CD4-positive, alpha-beta T cell (primary cell): ENCODE measurements at regions not wholly inside any gene's neighbourhood (a gene's known extent, or its start where the extent isn't known, plus 50 kb on each side); places are given as distances from the start of the nearest gene placed in this dataset.

Experiments
- ATAC-seq: fragments of 200-7000 bp; cut with Tn5 transposase; one replicate; pipeline ENCODE4 v1.10.0; 2022; ENCODE audit warnings: mild to moderate bottlenecking; ENCODE audit not compliant: poor library complexity
- CTCF ChIA-PET: fragments of 350-600 bp; sonication (Branson Sonifier 250); formaldehyde crosslinking; loops from one replicate; lab custom pipeline; 2021; ENCODE audit warnings: antibody characterized with exemption, inconsistent platforms; lab: Charles Lee
- POLR2A ChIA-PET: fragments of 350-600 bp; sonication (Branson Sonifier 250); formaldehyde crosslinking; loops from one replicate; lab custom pipeline; 2021; ENCODE audit warnings: antibody characterized with exemption, inconsistent platforms; lab: Charles Lee
- DNase-seq, 14 experiments: peaks; one replicate each; pipeline ENCODE4 v3.0.0-alpha.2; 2013 to 2020; ENCODE audit warnings: mixed read lengths in 2 of 14
- H3K27ac ChIP-seq, 2 donors: one replicate each; pipeline versions ENCODE4 v1.5.1 to v1.7.0; 2013; ENCODE audit warnings: low read length in 2 of 2, low read depth in 1 of 2, mild to moderate bottlenecking in 1 of 2
- H3K27me3 ChIP-seq, 2 experiments: 1 replicate in 1 of 2; 2 replicates in 1 of 2; pipeline versions ENCODE4 v1.6.1 to v1.7.0; 2013; ENCODE audit warnings: low read length in 2 of 2, control low read depth in 1 of 2, mild to moderate bottlenecking in 1 of 2, moderate library complexity in 1 of 2; ENCODE audit not compliant: insufficient read depth in 2 of 2, control insufficient read depth in 1 of 2
- H3K36me3 ChIP-seq: one replicate; pipeline ENCODE4 v1.6.1; 2013; ENCODE audit warnings: low read length, control low read depth; ENCODE audit not compliant: insufficient read depth
- H3K4me1 ChIP-seq: one replicate; pipeline ENCODE4 v1.6.1; 2013; ENCODE audit warnings: low read length, control low read depth; ENCODE audit not compliant: insufficient read depth
- H3K4me3 ChIP-seq: one replicate; pipeline ENCODE4 v1.5.1; 2013; ENCODE audit warnings: mild to moderate bottlenecking, low read length, moderate library complexity
- H3K9me3 ChIP-seq, 2 experiments: 1 replicate in 1 of 2; 2 replicates in 1 of 2; pipeline versions ENCODE4 v1.6.1 to v1.7.0; 2013; ENCODE audit warnings: low read length in 2 of 2, mild to moderate bottlenecking in 2 of 2, control low read depth in 1 of 2, moderate library complexity in 1 of 2; ENCODE audit not compliant: control insufficient read depth in 1 of 2, insufficient read depth in 1 of 2
- H3K27ac Mint-ChIP-seq: one replicate; pipeline ENCODE4 v1.8.0; 2020; ENCODE audit warnings: mixed read lengths
- H3K27me3 Mint-ChIP-seq: one replicate; pipeline ENCODE4 v1.8.0; 2021; ENCODE audit warnings: mixed read lengths
- H3K36me3 Mint-ChIP-seq: one replicate; pipeline ENCODE4 v1.8.0; 2021; ENCODE audit warnings: low read depth, mixed read lengths
- H3K4me1 Mint-ChIP-seq: one replicate; pipeline ENCODE4 v1.8.0; 2021; ENCODE audit warnings: low read depth, mixed read lengths
- H3K4me3 Mint-ChIP-seq: one replicate; pipeline ENCODE4 v1.8.0; 2020; ENCODE audit warnings: mild to moderate bottlenecking, mixed read lengths
- H3K9me3 Mint-ChIP-seq: one replicate; pipeline ENCODE4 v1.8.0; 2020; ENCODE audit warnings: mixed read lengths
- CTCF ChIP-seq: fragments of 200-600 bp; IDR thresholded peaks from one replicate; pipeline ENCODE4 v1.8.0; 2022; ENCODE audit warnings: antibody characterized with exemption, mild to moderate bottlenecking
- intact Hi-C, 2 experiments: fragments of 100-400 bp; cut with DNase I in 1 of 2; cut with micrococcal nuclease in 1 of 2; formaldehyde crosslinking; loops; one replicate each; pipeline versions ENCODE4 v1.15.1 to v1.9.0; 2023 to 2025; cut with DNase I, micrococcal nuclease

GRCh38 chr5:73302797-73303147, 129.8 kb downstream of the TMEM174 start:
- no peak for TF ChIP-seq CTCF
- Mint-ChIP-seq H3K27me3 (peaks cover 89% of the 10 kb centered on the region), H3K4me1 (peaks cover 21% of the 10 kb centered on the region), H3K9me3 (no peaks in the 10 kb centered on the region), H3K4me3 (no peak overlapping the region), H3K36me3 (no peaks in the 10 kb centered on the region), H3K27ac (no peak overlapping the region)
- Histone ChIP-seq H3K27ac (no peak overlapping the region), H3K4me3 (no peak overlapping the region), H3K27me3 (peaks cover 79 to 94% of the 10 kb centered on the region in 2 experiments), H3K9me3 (peaks cover 0 to 38% of the 10 kb centered on the region in 2 experiments), H3K36me3 (no peaks in the 10 kb centered on the region), H3K4me1 (peaks cover 20% of the 10 kb centered on the region)
- CTCF ChIA-PET = no interaction called here
- intact Hi-C loops = loop anchor here in 1 of 2 experiments (5.0 kb wide), 1 partner anchor 150 kb away; no protein-coding TSS in a partner anchor
- ATAC-seq (no peak), DNase-seq (no peak)
- POLR2A ChIA-PET = no interaction called here

DNA sequence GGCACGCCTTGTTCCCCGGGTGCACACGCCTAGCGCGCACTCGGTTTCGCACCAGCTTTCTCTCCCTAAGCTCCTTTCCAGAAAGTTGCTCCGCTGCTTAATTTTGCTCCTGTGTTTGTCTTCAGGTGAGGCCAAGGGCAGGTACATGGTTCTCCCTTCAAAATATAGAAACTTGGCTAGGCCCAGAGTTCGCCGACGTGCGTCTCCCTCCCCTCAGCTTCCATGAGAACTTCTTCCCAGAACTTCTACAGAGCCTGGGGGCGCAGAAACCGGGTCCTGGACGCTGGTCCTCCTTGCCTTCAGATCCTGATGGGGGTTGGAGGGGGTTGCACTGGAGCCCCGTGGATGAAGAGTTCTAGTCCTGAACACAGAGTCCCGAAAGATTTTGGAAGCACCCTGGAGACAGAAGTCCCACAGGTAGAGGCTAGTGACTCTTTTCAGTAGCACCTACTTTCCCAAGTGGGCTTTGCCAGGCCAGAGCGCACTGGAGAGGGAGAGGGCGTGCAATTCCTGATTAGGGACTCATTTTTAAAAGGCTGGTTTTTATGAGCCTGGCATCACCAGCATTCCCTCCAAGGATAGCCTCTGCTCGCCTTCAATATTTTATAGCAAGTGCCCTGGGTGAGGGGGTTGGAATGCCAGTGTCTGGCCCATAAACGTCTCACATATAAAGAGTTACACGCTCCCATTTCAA, 128.4 kb downstream of the TMEM174 start:
- no peaks in the 10 kb centered on the region for H3K36me3 Mint-ChIP-seq
- no peak overlapping the region for H3K27ac Mint-ChIP-seq
- Histone ChIP-seq H3K4me1 (peaks cover 20% of the 10 kb centered on the region), H3K9me3 (peaks cover 0 to 40% of the 10 kb centered on the region in 2 experiments), H3K27me3 (peaks cover 91 to 99% of the 10 kb centered on the region in 2 experiments), H3K36me3 (no peaks in the 10 kb centered on the region), H3K27ac (no peak overlapping the region), H3K4me3 (no peak overlapping the region)
- peaks cover 89% of the 10 kb centered on the region for H3K27me3 Mint-ChIP-seq
- POLR2A ChIA-PET = no interaction called here
- no peak for DNase-seq
- H3K4me3 Mint-ChIP-seq = no peak overlapping the region
- no peak for TF ChIP-seq CTCF
- intact Hi-C loops = loop anchor here in 1 of 2 experiments (5.0 kb wide), 1 partner anchor 151 kb away; no protein-coding TSS in a partner anchor
- no peak for ATAC-seq
- H3K4me1 Mint-ChIP-seq = peaks cover 21% of the 10 kb centered on the region
- CTCF ChIA-PET = no interaction called here
- H3K9me3 Mint-ChIP-seq = no peaks in the 10 kb centered on the region

GRCh38 chr5:73300337-73301207, 127.6 kb downstream of the TMEM174 start:
- Mint-ChIP-seq H3K36me3 (no peaks in the 10 kb centered on the region), H3K4me1 (peaks cover 21% of the 10 kb centered on the region), H3K4me3 (no peak overlapping the region), H3K27me3 (peaks cover 89% of the 10 kb centered on the region), H3K9me3 (no peaks in the 10 kb centered on the region), H3K27ac (no peak overlapping the region)
- ATAC-seq (no peak), DNase-seq (no peak)
- peaks cover 91 to 99% of the 10 kb centered on the region in 2 experiments for H3K27me3 ChIP-seq
- ChIA-PET CTCF (no interaction called here), POLR2A (no interaction called here)
- H3K9me3 ChIP-seq = peaks cover 0 to 40% of the 10 kb centered on the region in 2 experiments
- H3K27ac ChIP-seq = no peak overlapping the region
- H3K4me3 ChIP-seq = no peak overlapping the region
- intact Hi-C loops = loop anchor here in 1 of 2 experiments (5.0 kb wide), 1 partner anchor 152 kb away; no protein-coding TSS in a partner anchor
- peaks cover 20% of the 10 kb centered on the region for H3K4me1 ChIP-seq
- no peaks in the 10 kb centered on the region for H3K36me3 ChIP-seq
- no peak for TF ChIP-seq CTCF
